ENCODE measurements at regions not wholly inside any gene's neighbourhood (a gene's known extent, or its start where the extent isn't known, plus 50 kb on each side); places are given as distances from the start of the nearest gene placed in this dataset.

GRCh38 chr6:40755046-40755681 lies 168.0 kb upstream of the LRFN2 start:
- in situ Hi-C loops (cut with HindIII; ENCODE audit: low sequenced_read_pairs), result no loop called here
- no peak overlapping the region for H3K4me3 ChIP-seq (ENCODE audit: low read depth, low read length)
- peak; percentile 8 for TF ChIP-seq CTCF (IDR thresholded peaks at IDR 0.05; ENCODE audit: low read depth, low read length, missing control alignments)
- no peak for DNase-seq (ENCODE audit: low read depth)

- in situ Hi-C loops (cut with HindIII; ENCODE audit: low sequenced_read_pairs), result no loop called here
- no peak overlapping the region for H3K4me3 ChIP-seq (ENCODE audit: low read depth, low read length)
- TF ChIP-seq CTCF (IDR thresholded peaks at IDR 0.05; ENCODE audit: low read depth, low read length, missing control alignments), result no peak
- no peak for DNase-seq (ENCODE audit: low read depth)
These were observed 167.4 kb upstream of the LRFN2 start for GRCh38 chr6:40754461-40755045.

- no peak for DNase-seq (ENCODE audit: low read depth)
- H3K4me3 ChIP-seq (ENCODE audit: low read depth, low read length), result no peak overlapping the region
- no peak for TF ChIP-seq CTCF (IDR thresholded peaks at IDR 0.05; ENCODE audit: low read depth, low read length, missing control alignments)
- in situ Hi-C loops (cut with HindIII; ENCODE audit: low sequenced_read_pairs), result no loop called here
These were observed 166.7 kb upstream of the LRFN2 start for GRCh38 chr6:40753675-40754448.

- in situ Hi-C loops (cut with HindIII; ENCODE audit: low sequenced_read_pairs), result no loop called here
- TF ChIP-seq CTCF (IDR thresholded peaks at IDR 0.05; ENCODE audit: low read depth, low read length, missing control alignments), result no peak
These were observed 165.9 kb upstream of the LRFN2 start for GRCh38 chr6:40753048-40753447.

GRCh38 chr6:40744835-40745234 lies 157.7 kb upstream of the LRFN2 start:
- no peak overlapping the region for H3K4me3 ChIP-seq (ENCODE audit: low read depth, low read length)
- in situ Hi-C loops (cut with HindIII; ENCODE audit: low sequenced_read_pairs), result no loop called here
- no peak for DNase-seq (ENCODE audit: low read depth)
- no peak for TF ChIP-seq CTCF (IDR thresholded peaks at IDR 0.05; ENCODE audit: low read depth, low read length, missing control alignments)

More at GRCh38 chr6:40753048-40753447, 165.9 kb upstream of the LRFN2 start:
- DNase-seq (ENCODE audit: low read depth), result no peak
- no peak overlapping the region for H3K4me3 ChIP-seq (ENCODE audit: low read depth, low read length)

- in situ Hi-C loops (cut with HindIII; ENCODE audit: low sequenced_read_pairs), result no loop called here
- DNase-seq (ENCODE audit: low read depth), result no peak
- TF ChIP-seq CTCF (IDR thresholded peaks at IDR 0.05; ENCODE audit: low read depth, low read length, missing control alignments), result no peak
- no peak overlapping the region for H3K4me3 ChIP-seq (ENCODE audit: low read depth, low read length)
These were observed 156.7 kb upstream of the LRFN2 start for GRCh38 chr6:40743690-40744446.

Data from astrocyte of the cerebellum (primary cell).